DND-41 (cell line): ENCODE measurements at regions not wholly inside any gene's neighbourhood (a gene's known extent, or its start where the extent isn't known, plus 50 kb on each side); places are given as distances from the start of the nearest gene placed in this dataset.

Source experiments
- CTCF ChIP-seq: IDR thresholded peaks from 2 replicates; pipeline ENCODE4 v1.5.1; 2012; ENCODE audit warnings: borderline replicate concordance, low read length, moderate library complexity, mild to moderate bottlenecking; ENCODE audit not compliant: poor library complexity, severe bottlenecking; ENCODE audit errors: extremely low read depth
- EZH2 ChIP-seq: IDR thresholded peaks from 3 replicates; pipeline ENCODE4 v1.6.1; 2012; ENCODE audit warnings: borderline replicate concordance, low read depth, mild to moderate bottlenecking, moderate library complexity, low read length, inconsistent platforms; ENCODE audit not compliant: severe bottlenecking

GRCh38 chr7:41769162-41769561, 66.3 kb upstream of the INHBA start:
- TF ChIP-seq CTCF, result no peak
- TF ChIP-seq EZH2, result no peak
